Spleen (tissue), 11 donors: ENCODE measurements at regions not wholly inside any gene's neighbourhood (a gene's known extent, or its start where the extent isn't known, plus 50 kb on each side); places are given as distances from the start of the nearest gene placed in this dataset.

Source experiments
- DNase-seq: peaks from one replicate; pipeline ENCODE4 v3.0.0-alpha.2; 2020
- H3K27ac ChIP-seq, 8 donors: fragments of 200-600 bp; sonication (generic) in 7 of 8; 1 replicate in 4 of 8; 2 replicates in 4 of 8; pipeline versions ENCODE4 v1.5.0 to v1.8.0; 2016 to 2021; ENCODE audit warnings: inconsistent platforms in 4 of 8, mild to moderate bottlenecking in 4 of 8, moderate library complexity in 1 of 8
- H3K27me3 ChIP-seq, 7 donors: fragments of 200-600 bp; sonication (generic) in 6 of 7; replicated peaks in 1 of 7; 1 replicate in 4 of 7; 2 replicates in 3 of 7; pipeline versions ENCODE4 v1.5.0 to v1.8.0; 2016 to 2021; ENCODE audit warnings: inconsistent platforms in 3 of 7, mild to moderate bottlenecking in 1 of 7
- H3K36me3 ChIP-seq, 6 donors: fragments of 200-600 bp; sonication (generic) in 5 of 6; 1 replicate in 4 of 6; 2 replicates in 2 of 6; pipeline versions ENCODE4 v1.5.0 to v1.8.0; 2016 to 2021; ENCODE audit warnings: inconsistent platforms in 2 of 6
- H3K4me1 ChIP-seq, 6 donors: fragments of 200-600 bp; sonication (generic) in 5 of 6; 1 replicate in 3 of 6; 2 replicates in 3 of 6; pipeline versions ENCODE4 v1.5.0 to v1.8.0; 2016 to 2021; ENCODE audit warnings: inconsistent platforms in 3 of 6
- H3K4me3 ChIP-seq, 8 donors: fragments of 200-600 bp; sonication (generic) in 7 of 8; 1 replicate in 4 of 8; 2 replicates in 4 of 8; pipeline versions ENCODE4 v1.5.0 to v1.8.0; 2016 to 2021; ENCODE audit warnings: inconsistent platforms in 4 of 8, mild to moderate bottlenecking in 4 of 8, moderate library complexity in 2 of 8
- H3K9me3 ChIP-seq, 8 donors: fragments of 200-600 bp; sonication (generic) in 7 of 8; 1 replicate in 4 of 8; 2 replicates in 4 of 8; pipeline versions ENCODE4 v1.5.0 to v1.8.0; 2016 to 2021; ENCODE audit warnings: inconsistent platforms in 4 of 8
- CTCF ChIP-seq, 11 experiments: fragments of 200-600 bp in 7 of 11; fragments of 450-650 bp in 4 of 11; sonication (generic) in 4 of 11; IDR thresholded peaks in 8 of 11; conservative IDR thresholded peaks in 3 of 11; 1 replicate in 7 of 11; 2 replicates in 4 of 11; pipeline versions ENCODE4 v1.4.0 to v1.8.0; 2016 to 2021; ENCODE audit warnings: antibody characterized with exemption in 11 of 11, inconsistent platforms in 4 of 11, mild to moderate bottlenecking in 1 of 11
- POLR2A ChIP-seq, 3 donors: fragments of 450-650 bp; IDR thresholded peaks; one replicate each; pipeline ENCODE4 v1.5.1; 2017; ENCODE audit warnings: antibody characterized with exemption in 3 of 3, mild to moderate bottlenecking in 1 of 3
- POLR2AphosphoS5 ChIP-seq, 3 donors: sonication (generic); formaldehyde crosslinking; IDR thresholded peaks; one replicate each; pipeline ENCODE4 v1.5.1; 2017; ENCODE audit warnings: antibody characterized with exemption in 3 of 3
- WGBS, 5 donors: extraction: QIAGEN DNeasy Blood & Tissue Kit in 3 of 5; methylation state at CpG; one replicate each; pipeline versions ENCODE4 v1.1.5 to v1.1.7; 2013 to 2018; 5-methylcytosine and 5-hydroxymethylcytosine counted together
- intact Hi-C: fragments of 100-400 bp; cut with DNase I; formaldehyde crosslinking; loops from one replicate; pipeline ENCODE4 v1.15.0; 2023; ENCODE audit warnings: low total_unique reads
- donor health status: healthy with polysubstance abuse.
- donor health status: DM: no; HTN: no; CAD: no; lungs with moderate emphysema.
- donor health status: DM: no; HTN: no; CAD: no.
- donor health status: Bipolar disorder and iron deficiency.
- donor health status: healthy.
- donor health status: DM: no; HTN: no; CAD: no.
- donor health status: DM: yes; HTN: yes; CAD: no.

- Histone ChIP-seq H3K36me3 (no peaks in the 10 kb centered on the region), H3K27me3 (peaks cover 0 to 53% (median 0%) of the 10 kb centered on the region in 7 donors), H3K27ac (no peak overlapping the region), H3K4me1 (no peaks in the 10 kb centered on the region), H3K9me3 (peaks cover 0 to 31% (median 26%) of the 10 kb centered on the region in 8 donors), H3K4me3 (no peak overlapping the region)
- DNase-seq = no peak
- WGBS, 5 donors = 91 to 100% (median 94%) methylated on average over 1 of the region's 1 CpG
- TF ChIP-seq POLR2AphosphoS5 (IDR thresholded peaks at IDR 0.05) = no peak
- no peak for TF ChIP-seq POLR2A (IDR thresholded peaks at IDR 0.05)
- TF ChIP-seq CTCF (IDR thresholded peaks at IDR 0.05 in 8 of 11, conservative IDR thresholded peaks at IDR 0.05 in 3 of 11) = no peak
- intact Hi-C loops = no loop called here
Measured at GRCh38 chr7:25933921-25934320, 218.1 kb upstream of the NFE2L3 start.

GRCh38 chr7:25940086-25940906 lies 211.7 kb upstream of the NFE2L3 start:
- Histone ChIP-seq H3K27me3 (peaks cover 0 to 53% (median 0%) of the 10 kb centered on the region in 7 donors), H3K27ac (no peak overlapping the region), H3K36me3 (no peaks in the 10 kb centered on the region), H3K4me3 (no peak overlapping the region), H3K4me1 (no peaks in the 10 kb centered on the region), H3K9me3 (peaks cover 0 to 5% (median 0%) of the 10 kb centered on the region in 8 donors)
- intact Hi-C loops = no loop called here
- WGBS, 5 donors = 41 to 62% (median 50%) methylated on average over 8 of the region's 8 CpGs
- no peak for DNase-seq
- TF ChIP-seq POLR2A (IDR thresholded peaks at IDR 0.05) (no peak), POLR2AphosphoS5 (IDR thresholded peaks at IDR 0.05) (no peak), CTCF (IDR thresholded peaks at IDR 0.05 in 8 of 11, conservative IDR thresholded peaks at IDR 0.05 in 3 of 11) (no peak)

DNA sequence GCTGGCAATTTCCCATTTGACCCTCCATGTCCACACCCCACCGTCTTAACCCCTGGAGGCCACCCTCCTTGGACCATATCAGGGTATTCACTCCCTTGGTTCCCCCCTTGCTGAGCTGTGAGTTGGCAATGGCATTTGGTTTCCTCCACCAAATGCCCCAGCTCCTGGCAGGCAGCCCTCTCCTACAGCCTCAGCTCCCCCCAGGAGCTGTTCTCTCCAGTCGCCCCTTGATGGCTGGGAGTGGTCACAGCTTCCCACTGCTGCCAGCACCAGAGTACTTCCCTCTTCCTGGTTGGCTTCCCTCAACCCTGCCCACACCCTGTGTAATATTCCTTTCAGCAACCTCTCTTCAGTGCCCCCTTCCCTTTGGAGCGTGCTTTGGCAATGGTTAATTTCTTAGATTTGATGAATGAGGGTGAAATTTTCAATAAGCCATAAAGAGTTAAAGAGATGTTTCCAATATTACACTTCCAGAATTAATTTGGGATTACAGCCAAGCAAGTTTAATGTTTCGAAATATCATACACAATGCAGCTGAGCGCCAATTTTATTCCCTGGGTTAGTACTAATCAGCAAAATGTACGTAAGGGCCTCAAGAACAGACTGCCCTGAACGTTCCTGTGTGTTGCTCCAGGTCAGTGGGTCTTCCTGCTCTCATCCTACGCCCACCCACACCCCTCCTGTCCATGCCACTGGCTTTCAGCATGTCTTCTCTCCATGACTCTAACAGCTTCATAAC lies 207.1 kb upstream of the NFE2L3 start:
- Histone ChIP-seq H3K27me3 (peaks cover 0 to 61% (median 9%) of the 10 kb centered on the region in 7 donors), H3K4me1 (peaks cover 4 to 9% (median 8%) of the 10 kb centered on the region in 6 donors), H3K36me3 (no peaks in the 10 kb centered on the region), H3K4me3 (no peak overlapping the region), H3K27ac (no peak overlapping the region), H3K9me3 (no peaks in the 10 kb centered on the region)
- DNase-seq = no peak
- TF ChIP-seq CTCF (IDR thresholded peaks at IDR 0.05 in 8 of 11, conservative IDR thresholded peaks at IDR 0.05 in 3 of 11) (no peak), POLR2A (IDR thresholded peaks at IDR 0.05) (no peak), POLR2AphosphoS5 (IDR thresholded peaks at IDR 0.05) (no peak)
- 56 to 76% (median 64%) methylated on average over 8 of the region's 8 CpGs for WGBS, 5 donors
- intact Hi-C loops = no loop called here

DNA sequence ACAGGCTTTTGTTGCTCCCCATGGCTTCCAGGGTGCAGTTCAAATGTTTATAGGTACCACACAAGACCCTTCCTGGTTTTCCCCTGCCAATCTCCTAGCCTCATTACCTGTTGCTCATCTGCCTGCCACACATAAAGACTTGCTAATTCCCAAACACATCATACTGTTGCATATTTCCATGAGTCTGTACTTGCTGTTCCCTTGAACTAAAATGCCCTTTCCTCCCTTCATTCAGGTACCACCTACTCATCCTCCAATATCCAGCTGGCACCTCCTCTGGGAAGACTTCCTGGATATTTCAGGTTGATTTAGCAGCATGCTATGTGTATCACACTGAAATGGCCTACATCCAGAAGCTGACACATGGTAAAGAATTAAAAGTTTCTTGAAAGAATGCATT lies 206.4 kb upstream of the NFE2L3 start:
- Histone ChIP-seq H3K36me3 (no peaks in the 10 kb centered on the region), H3K27me3 (peaks cover 0 to 61% (median 16%) of the 10 kb centered on the region in 7 donors), H3K4me1 (peaks cover 9 to 16% (median 14%) of the 10 kb centered on the region in 6 donors), H3K9me3 (no peaks in the 10 kb centered on the region), H3K27ac (no peak overlapping the region), H3K4me3 (no peak overlapping the region)
- DNase-seq = no peak
- intact Hi-C loops = no loop called here
- TF ChIP-seq POLR2AphosphoS5 (IDR thresholded peaks at IDR 0.05) (no peak), CTCF (IDR thresholded peaks at IDR 0.05 in 8 of 11, conservative IDR thresholded peaks at IDR 0.05 in 3 of 11) (no peak), POLR2A (IDR thresholded peaks at IDR 0.05) (no peak)
